ENCODE measurements at regions not wholly inside any gene's neighbourhood (a gene's known extent, or its start where the extent isn't known, plus 50 kb on each side); places are given as distances from the start of the nearest gene placed in this dataset.

- ATAC-seq (ENCODE audit: insufficient read depth, low read depth) (no peak), DNase-seq (no peak)
- Histone ChIP-seq H3K27ac (ENCODE audit: low read length) (no peak overlapping the region), H3K9ac (ENCODE audit: low read depth, low read length) (no peak overlapping the region), H2AFZ (ENCODE audit: low read depth, low read length) (no peak overlapping the region), H3K36me3 (ENCODE audit: insufficient read depth, low read length) (no peaks in the 10 kb centered on the region), H3K4me3 (ENCODE audit: low read depth in 1 of 2, low read length in 2 of 2) (no peak overlapping the region), H4K20me1 (ENCODE audit: insufficient read depth, low read length) (no peaks in the 10 kb centered on the region), H3K27me3 (ENCODE audit: insufficient read depth, low read length, poor library complexity) (no peaks in the 10 kb centered on the region), H3K4me2 (ENCODE audit: insufficient read depth, low read length) (no peak overlapping the region), H3K79me2 (ENCODE audit: insufficient read depth, low read length) (no peaks in the 10 kb centered on the region), H3K9me3 (ENCODE audit: insufficient read depth, low read length, severe bottlenecking) (no peaks in the 10 kb centered on the region), H3K4me1 (ENCODE audit: insufficient read depth, low read length) (no peaks in the 10 kb centered on the region)
- TF ChIP-seq, protein P1, sequence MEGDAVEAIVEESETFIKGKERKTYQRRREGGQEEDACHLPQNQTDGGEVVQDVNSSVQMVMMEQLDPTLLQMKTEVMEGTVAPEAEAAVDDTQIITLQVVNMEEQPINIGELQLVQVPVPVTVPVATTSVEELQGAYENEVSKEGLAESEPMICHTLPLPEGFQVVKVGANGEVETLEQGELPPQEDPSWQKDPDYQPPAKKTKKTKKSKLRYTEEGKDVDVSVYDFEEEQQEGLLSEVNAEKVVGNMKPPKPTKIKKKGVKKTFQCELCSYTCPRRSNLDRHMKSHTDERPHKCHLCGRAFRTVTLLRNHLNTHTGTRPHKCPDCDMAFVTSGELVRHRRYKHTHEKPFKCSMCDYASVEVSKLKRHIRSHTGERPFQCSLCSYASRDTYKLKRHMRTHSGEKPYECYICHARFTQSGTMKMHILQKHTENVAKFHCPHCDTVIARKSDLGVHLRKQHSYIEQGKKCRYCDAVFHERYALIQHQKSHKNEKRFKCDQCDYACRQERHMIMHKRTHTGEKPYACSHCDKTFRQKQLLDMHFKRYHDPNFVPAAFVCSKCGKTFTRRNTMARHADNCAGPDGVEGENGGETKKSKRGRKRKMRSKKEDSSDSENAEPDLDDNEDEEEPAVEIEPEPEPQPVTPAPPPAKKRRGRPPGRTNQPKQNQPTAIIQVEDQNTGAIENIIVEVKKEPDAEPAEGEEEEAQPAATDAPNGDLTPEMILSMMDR (IDR thresholded peaks at IDR 0.05; ENCODE audit: borderline replicate concordance, extremely low read depth, low read length, poor library complexity, severe bottlenecking) = no peak
- TF ChIP-seq EZH2 (IDR thresholded peaks at IDR 0.05; ENCODE audit: borderline replicate concordance, low read depth, low read length, severe bottlenecking) = no peak
Observed at GRCh38 chr18:64693766-64694165, 544.9 kb upstream of the LINC00305 start.

DNA sequence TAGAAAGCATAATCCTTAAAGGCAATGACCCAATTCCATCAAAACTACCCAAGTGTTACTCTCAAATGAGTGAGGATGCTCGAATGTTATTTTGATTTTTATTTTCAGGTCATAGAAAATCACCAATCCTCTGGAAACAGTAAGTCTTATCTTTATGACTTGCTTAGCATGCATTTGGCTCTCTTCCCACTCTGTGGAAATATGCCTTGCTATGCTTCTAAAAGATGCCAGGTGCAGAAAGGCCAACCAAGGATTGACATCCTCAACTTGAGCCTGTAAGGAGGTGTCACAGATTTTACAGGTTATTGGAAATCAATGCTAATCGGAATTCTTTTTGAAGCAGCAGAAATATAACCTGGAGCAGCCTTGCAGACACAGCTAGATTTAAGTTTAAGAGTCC lies 543.9 kb upstream of the LINC00305 start:
- no peak overlapping the region for H3K4me3 ChIP-seq (ENCODE audit: low read depth in 1 of 2, low read length in 2 of 2)
- TF ChIP-seq, protein P1 (IDR thresholded peaks at IDR 0.05; ENCODE audit: borderline replicate concordance, extremely low read depth, low read length, poor library complexity, severe bottlenecking) = no peak
- TF ChIP-seq EZH2 (IDR thresholded peaks at IDR 0.05; ENCODE audit: borderline replicate concordance, low read depth, low read length, severe bottlenecking) = no peak
- H3K9ac ChIP-seq (ENCODE audit: low read depth, low read length) = no peak overlapping the region
- H3K27me3 ChIP-seq (ENCODE audit: insufficient read depth, low read length, poor library complexity) = no peaks in the 10 kb centered on the region
- ATAC-seq (ENCODE audit: insufficient read depth, low read depth) = no peak
- H2AFZ ChIP-seq (ENCODE audit: low read depth, low read length) = no peak overlapping the region
- no peaks in the 10 kb centered on the region for H3K9me3 ChIP-seq (ENCODE audit: insufficient read depth, low read length, severe bottlenecking)
- no peak overlapping the region for H3K4me2 ChIP-seq (ENCODE audit: insufficient read depth, low read length)
- no peaks in the 10 kb centered on the region for H3K4me1 ChIP-seq (ENCODE audit: insufficient read depth, low read length)
- H3K79me2 ChIP-seq (ENCODE audit: insufficient read depth, low read length) = no peaks in the 10 kb centered on the region
- no peaks in the 10 kb centered on the region for H3K36me3 ChIP-seq (ENCODE audit: insufficient read depth, low read length)
- no peak for DNase-seq
- no peak overlapping the region for H3K27ac ChIP-seq (ENCODE audit: low read length)
- H4K20me1 ChIP-seq (ENCODE audit: insufficient read depth, low read length) = no peaks in the 10 kb centered on the region

DNA sequence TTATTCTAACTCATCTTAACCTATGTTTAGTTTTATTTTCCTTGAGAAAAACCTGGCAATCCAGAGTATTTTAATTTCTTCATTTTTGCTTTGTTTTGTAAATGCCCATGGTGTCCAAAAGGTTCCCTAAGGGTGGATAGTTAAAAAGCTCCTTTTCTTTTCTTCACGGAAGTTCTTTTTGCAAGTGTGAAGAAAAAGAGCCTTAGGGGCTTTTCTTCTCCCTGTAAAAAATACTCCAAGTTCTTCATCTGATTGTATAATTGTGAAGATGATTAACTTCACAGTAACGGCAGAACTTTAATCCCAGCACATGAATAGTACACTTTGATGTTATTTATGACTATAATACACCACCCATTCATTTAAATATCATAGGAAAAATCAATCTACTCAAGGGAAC lies 530.2 kb upstream of the LINC00305 start:
- DNase-seq (no peak), ATAC-seq (ENCODE audit: insufficient read depth, low read depth) (no peak)
- no peak overlapping the region for H3K27ac ChIP-seq (ENCODE audit: low read length)
- H4K20me1 ChIP-seq (ENCODE audit: insufficient read depth, low read length) = no peaks in the 10 kb centered on the region
- no peaks in the 10 kb centered on the region for H3K4me1 ChIP-seq (ENCODE audit: insufficient read depth, low read length)
- no peak overlapping the region for H3K9ac ChIP-seq (ENCODE audit: low read depth, low read length)
- H3K36me3 ChIP-seq (ENCODE audit: insufficient read depth, low read length) = no peaks in the 10 kb centered on the region
- H2AFZ ChIP-seq (ENCODE audit: low read depth, low read length) = no peak overlapping the region
- H3K4me3 ChIP-seq (ENCODE audit: low read depth in 1 of 2, low read length in 2 of 2) = no peak overlapping the region
- no peaks in the 10 kb centered on the region for H3K27me3 ChIP-seq (ENCODE audit: insufficient read depth, low read length, poor library complexity)
- TF ChIP-seq, protein P1 (IDR thresholded peaks at IDR 0.05; ENCODE audit: borderline replicate concordance, extremely low read depth, low read length, poor library complexity, severe bottlenecking) = no peak
- no peak for TF ChIP-seq EZH2 (IDR thresholded peaks at IDR 0.05; ENCODE audit: borderline replicate concordance, low read depth, low read length, severe bottlenecking)
- no peak overlapping the region for H3K4me2 ChIP-seq (ENCODE audit: insufficient read depth, low read length)
- H3K9me3 ChIP-seq (ENCODE audit: insufficient read depth, low read length, severe bottlenecking) = no peaks in the 10 kb centered on the region
- no peaks in the 10 kb centered on the region for H3K79me2 ChIP-seq (ENCODE audit: insufficient read depth, low read length)

DNA sequence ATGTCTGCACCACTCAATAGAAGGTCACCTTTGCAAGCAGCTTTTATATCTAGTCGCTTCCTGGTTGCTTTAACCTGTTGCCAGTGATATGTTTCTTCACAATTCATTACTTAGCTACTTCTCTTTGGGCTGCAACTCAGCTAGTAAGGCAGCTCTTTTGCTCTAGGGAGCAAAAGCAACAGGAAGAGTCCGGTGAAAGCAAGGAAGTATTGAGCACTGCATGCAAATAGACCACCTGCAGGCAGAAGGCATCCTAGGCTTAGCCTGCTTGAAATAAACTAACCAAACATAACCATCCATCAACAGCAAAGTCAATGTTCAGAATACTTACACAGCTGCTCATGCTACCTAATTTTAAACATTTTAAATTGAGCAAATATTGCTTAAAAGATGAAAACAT lies 529.2 kb upstream of the LINC00305 start:
- Histone ChIP-seq H2AFZ (ENCODE audit: low read depth, low read length) (no peak overlapping the region), H3K9ac (ENCODE audit: low read depth, low read length) (no peak overlapping the region), H3K9me3 (ENCODE audit: insufficient read depth, low read length, severe bottlenecking) (no peaks in the 10 kb centered on the region)

More for the DNA sequence above, 529.2 kb upstream of the LINC00305 start:
- Histone ChIP-seq H3K4me3 (ENCODE audit: low read depth in 1 of 2, low read length in 2 of 2) (no peak overlapping the region), H4K20me1 (ENCODE audit: insufficient read depth, low read length) (no peaks in the 10 kb centered on the region), H3K27ac (ENCODE audit: low read length) (no peak overlapping the region), H3K79me2 (ENCODE audit: insufficient read depth, low read length) (no peaks in the 10 kb centered on the region), H3K4me1 (ENCODE audit: insufficient read depth, low read length) (no peaks in the 10 kb centered on the region), H3K36me3 (ENCODE audit: insufficient read depth, low read length) (no peaks in the 10 kb centered on the region), H3K27me3 (ENCODE audit: insufficient read depth, low read length, poor library complexity) (no peaks in the 10 kb centered on the region), H3K4me2 (ENCODE audit: insufficient read depth, low read length) (no peak overlapping the region)
- ATAC-seq (ENCODE audit: insufficient read depth, low read depth) = no peak
- TF ChIP-seq, protein P1 (IDR thresholded peaks at IDR 0.05; ENCODE audit: borderline replicate concordance, extremely low read depth, low read length, poor library complexity, severe bottlenecking) = no peak
- TF ChIP-seq EZH2 (IDR thresholded peaks at IDR 0.05; ENCODE audit: borderline replicate concordance, low read depth, low read length, severe bottlenecking) = no peak
- no peak for DNase-seq

All from DND-41 (cell line).